GM20000 (cell line): ENCODE measurements at regions not wholly inside any gene's neighbourhood (a gene's known extent, or its start where the extent isn't known, plus 50 kb on each side); places are given as distances from the start of the nearest gene placed in this dataset.

Experiments used
- DNase-seq: peaks from one replicate; pipeline ENCODE4 v3.0.0; 2012; ENCODE audit warnings: low spot score
- TF ChIP-seq, protein P1 (sequence below): IDR thresholded peaks from 2 replicates; pipeline ENCODE4 v1.5.1; 2012; ENCODE audit warnings: mild to moderate bottlenecking, control low read depth; ENCODE audit errors: extremely low read depth, missing control alignments

DNA sequence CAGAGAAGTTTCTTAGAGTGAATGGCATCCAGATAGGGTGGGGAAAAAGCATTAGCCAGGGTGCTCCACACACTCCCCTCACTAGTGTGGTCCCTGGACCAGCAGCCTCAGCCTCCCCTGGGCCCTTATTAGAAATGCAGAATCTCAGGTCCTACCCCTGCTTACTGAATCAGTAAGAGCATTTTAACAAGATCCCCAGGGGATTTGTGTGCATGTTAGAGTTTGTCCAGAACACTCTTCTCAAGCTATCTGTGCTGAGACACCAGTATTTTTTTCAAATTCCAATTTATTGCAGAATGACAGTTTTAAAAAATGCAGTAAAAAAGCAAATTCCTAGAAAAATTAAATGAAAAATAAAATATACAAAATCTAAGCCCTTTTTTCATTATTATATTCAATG is 123.1 kb downstream of the MIAT start:
- TF ChIP-seq, protein P1, sequence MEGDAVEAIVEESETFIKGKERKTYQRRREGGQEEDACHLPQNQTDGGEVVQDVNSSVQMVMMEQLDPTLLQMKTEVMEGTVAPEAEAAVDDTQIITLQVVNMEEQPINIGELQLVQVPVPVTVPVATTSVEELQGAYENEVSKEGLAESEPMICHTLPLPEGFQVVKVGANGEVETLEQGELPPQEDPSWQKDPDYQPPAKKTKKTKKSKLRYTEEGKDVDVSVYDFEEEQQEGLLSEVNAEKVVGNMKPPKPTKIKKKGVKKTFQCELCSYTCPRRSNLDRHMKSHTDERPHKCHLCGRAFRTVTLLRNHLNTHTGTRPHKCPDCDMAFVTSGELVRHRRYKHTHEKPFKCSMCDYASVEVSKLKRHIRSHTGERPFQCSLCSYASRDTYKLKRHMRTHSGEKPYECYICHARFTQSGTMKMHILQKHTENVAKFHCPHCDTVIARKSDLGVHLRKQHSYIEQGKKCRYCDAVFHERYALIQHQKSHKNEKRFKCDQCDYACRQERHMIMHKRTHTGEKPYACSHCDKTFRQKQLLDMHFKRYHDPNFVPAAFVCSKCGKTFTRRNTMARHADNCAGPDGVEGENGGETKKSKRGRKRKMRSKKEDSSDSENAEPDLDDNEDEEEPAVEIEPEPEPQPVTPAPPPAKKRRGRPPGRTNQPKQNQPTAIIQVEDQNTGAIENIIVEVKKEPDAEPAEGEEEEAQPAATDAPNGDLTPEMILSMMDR, result no peak
- no peak for DNase-seq

DNA sequence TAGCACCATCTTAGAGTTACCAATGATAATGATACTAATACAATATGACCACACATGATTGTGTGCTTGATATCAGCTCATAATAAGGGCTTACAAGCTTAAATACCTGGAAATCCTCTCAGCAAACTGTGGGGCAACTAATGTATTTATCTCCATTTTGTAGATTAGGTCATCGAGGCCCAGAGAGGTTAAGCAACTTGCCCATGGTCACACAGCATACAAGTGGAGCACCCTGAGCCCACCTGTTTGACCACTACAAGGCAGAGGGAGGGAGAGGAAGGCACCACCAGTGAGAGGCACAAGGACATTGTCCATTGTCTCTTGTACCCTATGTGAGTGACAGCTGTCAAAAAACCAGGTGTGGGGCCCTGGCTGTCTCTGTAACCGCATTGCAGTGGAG is 123.7 kb downstream of the MIAT start:
- TF ChIP-seq, protein P1, result no peak

GRCh38 chr22:26781596-26781995 is 124.2 kb downstream of the MIAT start:
- TF ChIP-seq, protein P1, result no peak
- DNase-seq, result no peak

More for the DNA sequence above, 123.7 kb downstream of the MIAT start:
- DNase-seq, result no peak

GRCh38 chr22:26783885-26784284 is 126.5 kb downstream of the MIAT start:
- TF ChIP-seq, protein P1, result no peak
- no peak for DNase-seq

DNA sequence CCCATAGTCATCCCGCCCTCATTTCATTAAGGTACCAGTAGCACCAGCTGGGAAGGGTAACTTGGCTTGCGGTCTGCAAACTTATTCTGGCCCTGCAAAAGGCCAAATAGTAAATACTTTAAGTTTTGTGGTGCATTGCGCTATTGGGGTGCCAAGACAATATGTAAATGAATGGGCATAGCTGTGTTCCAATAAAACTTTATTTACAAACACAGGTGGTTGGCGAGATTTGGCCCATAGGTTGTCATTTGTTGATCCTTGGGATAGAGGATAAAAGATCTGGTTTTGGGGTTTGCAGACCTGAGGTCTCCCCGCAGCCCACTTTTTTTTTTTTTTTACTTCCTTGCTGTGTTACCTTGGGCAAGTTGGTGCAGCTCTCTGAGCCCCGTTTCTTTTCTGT is 127.4 kb downstream of the MIAT start:
- TF ChIP-seq, protein P1, result no peak
- no peak for DNase-seq

- DNase-seq, result peak; percentile 47
- TF ChIP-seq, protein P1, result no peak
These were observed 128.5 kb downstream of the MIAT start for GRCh38 chr22:26785932-26786331.

GRCh38 chr22:26786398-26786797 is 129.0 kb downstream of the MIAT start:
- TF ChIP-seq, protein P1, result no peak
- DNase-seq, result no peak
